Left ventricle myocardium inferior (tissue), 1 donor: ENCODE measurements at regions not wholly inside any gene's neighbourhood (a gene's known extent, or its start where the extent isn't known, plus 50 kb on each side); places are given as distances from the start of the nearest gene placed in this dataset.

Source experiments
- DNase-seq: peaks from one replicate; pipeline ENCODE4 v3.0.0-alpha.2; 2020
- H3K27ac ChIP-seq: fragments of 200-600 bp; replicated peaks from 2 replicates; pipeline ENCODE4 v1.8.0; 2021
- H3K27me3 ChIP-seq: fragments of 200-600 bp; 2 replicates; pipeline ENCODE4 v1.8.0; 2021; ENCODE audit warnings: low read depth
- H3K36me3 ChIP-seq: fragments of 200-600 bp; 2 replicates; pipeline ENCODE4 v1.8.0; 2021
- H3K4me1 ChIP-seq: fragments of 200-600 bp; 2 replicates; pipeline ENCODE4 v1.8.0; 2021
- H3K4me3 ChIP-seq: fragments of 200-600 bp; 2 replicates; pipeline ENCODE4 v1.8.0; 2021; ENCODE audit warnings: mild to moderate bottlenecking, moderate library complexity
- H3K9me3 ChIP-seq: fragments of 200-600 bp; replicated peaks from 2 replicates; pipeline ENCODE4 v1.8.0; 2021
- CTCF ChIP-seq: fragments of 200-600 bp; IDR thresholded peaks from 2 replicates; pipeline ENCODE4 v1.8.0; 2021; ENCODE audit warnings: antibody characterized with exemption, mild to moderate bottlenecking, borderline replicate concordance
- intact Hi-C: fragments of 100-400 bp; cut with micrococcal nuclease; formaldehyde crosslinking; loops from one replicate; pipeline ENCODE4 v1.11.0; 2022
- donor health status: DM: no; HTN: yes; CAD: no; lungs with severe emphysema.

- H3K27ac ChIP-seq, result no peak overlapping the region
- no peaks in the 10 kb centered on the region for H3K4me1 ChIP-seq
- H3K9me3 ChIP-seq, result no peaks in the 10 kb centered on the region
- intact Hi-C loops, result no loop called here
- no peaks in the 10 kb centered on the region for H3K27me3 ChIP-seq
- no peak overlapping the region for H3K4me3 ChIP-seq
- DNase-seq, result no peak
- no peaks in the 10 kb centered on the region for H3K36me3 ChIP-seq
- no peak for TF ChIP-seq CTCF
These were observed 454.1 kb downstream of the ARHGEF28 start for GRCh38 chr5:74079971-74080556.

GRCh38 chr5:74075501-74076484 is 449.8 kb downstream of the ARHGEF28 start:
- DNase-seq, result no peak
- Histone ChIP-seq H3K36me3 (no peaks in the 10 kb centered on the region), H3K9me3 (no peaks in the 10 kb centered on the region), H3K4me1 (no peaks in the 10 kb centered on the region), H3K4me3 (no peak overlapping the region), H3K27ac (no peak overlapping the region), H3K27me3 (no peaks in the 10 kb centered on the region)
- no peak for TF ChIP-seq CTCF
- intact Hi-C loops, result no loop called here

GRCh38 chr5:74074111-74074510 is 448.1 kb downstream of the ARHGEF28 start:
- Histone ChIP-seq H3K27me3 (no peaks in the 10 kb centered on the region), H3K9me3 (no peaks in the 10 kb centered on the region), H3K4me3 (no peak overlapping the region), H3K27ac (no peak overlapping the region), H3K36me3 (no peaks in the 10 kb centered on the region), H3K4me1 (no peaks in the 10 kb centered on the region)
- no peak for TF ChIP-seq CTCF
- intact Hi-C loops, result no loop called here
- no peak for DNase-seq

GRCh38 chr5:74073257-74073656 is 447.3 kb downstream of the ARHGEF28 start:
- Histone ChIP-seq H3K27me3 (no peaks in the 10 kb centered on the region), H3K4me3 (no peak overlapping the region), H3K36me3 (no peaks in the 10 kb centered on the region), H3K27ac (no peak overlapping the region), H3K9me3 (no peaks in the 10 kb centered on the region), H3K4me1 (no peaks in the 10 kb centered on the region)
- TF ChIP-seq CTCF, result no peak
- intact Hi-C loops, result no loop called here
- DNase-seq, result no peak

GRCh38 chr5:74072646-74073045 is 446.6 kb downstream of the ARHGEF28 start:
- Histone ChIP-seq H3K27ac (no peak overlapping the region), H3K36me3 (no peaks in the 10 kb centered on the region), H3K4me3 (no peak overlapping the region), H3K4me1 (no peaks in the 10 kb centered on the region), H3K9me3 (no peaks in the 10 kb centered on the region), H3K27me3 (no peaks in the 10 kb centered on the region)
- TF ChIP-seq CTCF, result no peak
- intact Hi-C loops, result no loop called here
- no peak for DNase-seq
